HG03159 (cell line): ENCODE measurements at regions not wholly inside any gene's neighbourhood (a gene's known extent, or its start where the extent isn't known, plus 50 kb on each side); places are given as distances from the start of the nearest gene placed in this dataset.
"Not testable (repeated sequence)": the region's sequence is repeated elsewhere in the genome, so short reads cannot be mapped to it uniquely, and the experiment has no call there.

ENCODE experiments used
- ATAC-seq: cut with Tn5 transposase; IDR thresholded peaks from one replicate; pipeline ENCODE4 v1.9.1; 2021; ENCODE audit warnings: mild to moderate bottlenecking, moderate library complexity; ENCODE audit not compliant: unreplicated experiment

GRCh38 chr5:115469904-115470516 lies 74.6 kb downstream of the FEM1C start:
- no peak for ATAC-seq

- no peak for ATAC-seq
Measured at GRCh38 chr5:115467628-115468027, 76.9 kb downstream of the FEM1C start.

- ATAC-seq = no peak
Measured at GRCh38 chr5:115465431-115465830, 79.1 kb downstream of the FEM1C start.

GRCh38 chr5:115463983-115464382 lies 80.6 kb downstream of the FEM1C start:
- ATAC-seq = no peak

GRCh38 chr5:115461506-115462290 lies 82.9 kb downstream of the FEM1C start:
- peak; percentile 48 for ATAC-seq

- ATAC-seq = no peak
Measured at GRCh38 chr5:115461093-115461492, 83.5 kb downstream of the FEM1C start.

- ATAC-seq = peak; percentile 66
Measured at GRCh38 chr5:115460472-115460871, 84.1 kb downstream of the FEM1C start.

- ATAC-seq = no peak
Measured at GRCh38 chr5:115459855-115460341, 84.7 kb downstream of the FEM1C start.

GRCh38 chr5:115458416-115458815 lies 86.2 kb downstream of the FEM1C start:
- ATAC-seq = no peak

- ATAC-seq = no peak
Measured at GRCh38 chr5:115458003-115458409, 86.6 kb downstream of the FEM1C start.

GRCh38 chr5:115457571-115457970 lies 87.0 kb downstream of the FEM1C start:
- ATAC-seq = no peak

GRCh38 chr5:115456539-115457040 lies 88.0 kb downstream of the FEM1C start:
- no peak for ATAC-seq

- no peak for ATAC-seq
Measured at GRCh38 chr5:115456056-115456455, 88.5 kb downstream of the FEM1C start.

- no peak for ATAC-seq
Measured at GRCh38 chr5:115455301-115455707, 89.3 kb downstream of the FEM1C start.

GRCh38 chr5:115453391-115454095 lies 91.0 kb downstream of the FEM1C start:
- ATAC-seq = no peak

GRCh38 chr5:115452536-115453235 lies 91.9 kb downstream of the FEM1C start:
- no peak for ATAC-seq

- ATAC-seq = no peak
Measured at GRCh38 chr5:115452083-115452482, 92.5 kb downstream of the FEM1C start.

GRCh38 chr5:115450741-115451140 lies 93.8 kb downstream of the FEM1C start:
- peak; percentile 57 for ATAC-seq

GRCh38 chr5:115448630-115449029 lies 95.9 kb downstream of the FEM1C start:
- not testable (repeated sequence) for ATAC-seq

GRCh38 chr5:115440782-115441451 lies 103.7 kb downstream of the FEM1C start:
- ATAC-seq = no peak
